NCI-H1930 (cell line): ENCODE measurements at regions not wholly inside any gene's neighbourhood (a gene's known extent, or its start where the extent isn't known, plus 50 kb on each side); places are given as distances from the start of the nearest gene placed in this dataset.
"Not testable (repeated sequence)": the region's sequence is repeated elsewhere in the genome, so short reads cannot be mapped to it uniquely, and the experiment has no call there.

Source experiments
- DNase-seq, 2 experiments: peaks; one replicate each; lab custom pipeline; 2025; lab: John Stamatoyannopoulos, UW

DNA sequence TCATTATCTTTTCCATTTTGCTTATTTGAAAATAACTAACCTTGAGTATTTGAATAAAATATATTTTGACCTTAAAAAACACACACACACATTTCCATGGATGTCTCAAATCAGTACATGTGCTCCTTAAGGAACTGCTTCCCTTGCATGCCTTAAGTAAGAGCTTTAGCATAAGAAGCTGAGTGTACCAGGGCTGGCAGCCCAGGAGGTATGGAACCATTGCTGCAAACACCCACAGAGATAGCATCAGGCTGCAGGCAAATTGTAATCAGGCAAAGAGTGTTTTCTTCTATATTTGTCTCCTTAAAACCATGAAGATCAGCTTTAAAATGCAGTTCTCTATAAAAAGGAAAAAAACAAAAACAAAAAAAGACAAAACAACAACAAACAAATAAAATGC lies 160.6 kb downstream of the PLK2 start:
- no peak for DNase-seq

- DNase-seq: no peak
Measured at GRCh38 chr5:58294598-58295305, 165.1 kb downstream of the PLK2 start.

GRCh38 chr5:58288275-58288674 lies 171.6 kb downstream of the PLK2 start:
- not testable (repeated sequence) for DNase-seq

- DNase-seq: no peak
Measured at GRCh38 chr5:58286741-58287140, 173.1 kb downstream of the PLK2 start.

- no peak for DNase-seq
Measured at GRCh38 chr5:58285900-58286299, 174.0 kb downstream of the PLK2 start.

- no peak for DNase-seq
Measured at GRCh38 chr5:58284886-58285285, 175.0 kb downstream of the PLK2 start.

- no peak for DNase-seq
Measured at GRCh38 chr5:58281189-58281588, 178.7 kb downstream of the PLK2 start.

DNA sequence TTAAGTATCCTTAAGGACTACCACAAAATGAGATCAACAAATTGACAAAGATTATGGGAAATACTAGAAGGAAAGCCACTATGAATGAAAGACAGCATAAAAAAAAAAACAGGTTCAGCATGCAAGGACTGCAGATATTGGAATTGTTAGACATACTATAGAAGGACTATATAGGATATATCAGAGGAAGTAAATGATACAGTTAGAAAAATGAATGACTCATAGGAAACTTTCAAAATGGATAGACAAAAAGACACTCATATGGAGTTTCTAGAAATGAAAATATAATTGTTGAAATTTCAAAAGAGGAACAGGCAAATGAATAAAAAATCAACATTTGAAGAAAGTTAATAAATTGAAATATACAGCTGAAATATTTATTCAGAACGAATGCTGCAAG lies 180.6 kb downstream of the PLK2 start:
- no peak for DNase-seq

- DNase-seq: no peak
Measured at GRCh38 chr5:58276431-58276830, 183.5 kb downstream of the PLK2 start.

DNA sequence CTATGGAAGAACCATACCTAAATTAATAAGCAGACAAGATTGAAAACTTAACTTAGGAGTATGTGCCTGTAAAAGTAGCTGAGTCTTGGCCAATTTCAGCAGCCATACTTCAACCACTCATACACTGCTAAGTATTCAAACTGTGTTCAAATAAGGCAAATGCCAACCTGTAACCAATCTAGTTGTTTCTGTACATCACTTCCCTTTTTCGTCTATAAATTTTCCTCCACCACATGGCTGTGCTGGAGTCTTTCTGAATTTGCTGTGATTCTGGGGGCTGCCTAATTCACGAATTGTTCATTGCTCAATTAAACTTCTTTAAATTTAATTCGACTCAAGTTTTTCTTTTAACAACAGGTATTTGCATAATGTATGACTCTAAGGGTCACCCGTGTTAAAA lies 184.4 kb downstream of the PLK2 start:
- DNase-seq: no peak

GRCh38 chr5:58274191-58274590 lies 185.7 kb downstream of the PLK2 start:
- no peak for DNase-seq

DNA sequence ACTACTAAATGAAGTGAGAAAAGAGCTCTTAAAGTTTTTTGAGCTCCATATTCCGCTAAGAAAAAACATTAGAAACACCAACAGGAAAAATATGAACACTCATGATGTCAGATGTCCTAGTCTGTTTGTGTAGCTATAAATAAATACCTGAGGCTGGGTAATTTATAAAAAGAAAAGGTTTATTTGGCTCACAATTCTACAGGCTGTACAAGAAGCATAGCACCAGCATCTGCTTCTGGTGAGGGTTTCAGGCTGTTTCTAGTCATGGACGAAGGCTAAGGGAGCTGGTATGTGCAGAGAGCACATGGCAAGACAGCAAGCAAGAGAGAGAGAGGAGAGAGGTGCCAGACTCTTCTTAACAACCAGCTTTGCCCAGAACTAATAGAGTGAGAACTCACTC lies 186.2 kb downstream of the PLK2 start:
- DNase-seq: no peak

GRCh38 chr5:58268268-58268667 lies 191.6 kb downstream of the PLK2 start:
- DNase-seq: no peak

- no peak for DNase-seq
Measured at GRCh38 chr5:58266402-58266801, 193.5 kb downstream of the PLK2 start.

DNA sequence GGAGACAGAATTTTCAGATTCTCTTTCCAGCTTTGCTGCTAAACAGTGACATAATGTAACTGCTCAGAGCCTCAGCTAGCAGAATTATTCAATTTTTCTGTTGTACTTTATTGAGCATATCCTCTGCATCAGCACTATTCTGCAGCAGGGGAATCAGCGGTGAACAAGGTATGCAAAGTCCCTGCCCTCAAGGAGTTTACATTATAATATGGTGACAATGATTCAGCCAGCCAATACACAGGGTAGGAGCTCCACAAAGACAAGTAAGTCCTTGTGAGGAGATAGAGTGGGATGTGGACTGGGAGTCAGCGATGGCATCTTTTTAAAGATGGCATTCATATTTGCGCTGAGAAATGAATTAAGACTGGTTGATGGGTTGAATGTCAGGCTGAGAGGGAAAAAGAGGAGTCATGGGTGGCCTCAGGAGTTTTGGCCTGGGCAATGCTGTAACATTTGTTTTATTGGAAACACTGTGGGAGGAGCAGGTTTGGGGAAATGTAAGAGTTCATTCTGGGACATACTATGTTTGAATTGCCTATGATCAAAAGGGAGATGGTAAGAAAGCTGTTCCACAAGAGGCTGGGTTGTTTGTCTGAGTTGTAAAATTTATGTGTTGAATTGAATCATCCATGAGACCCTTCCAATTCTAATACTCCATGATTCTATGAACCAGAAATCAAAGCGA lies 194.5 kb downstream of the PLK2 start:
- no peak for DNase-seq

DNA sequence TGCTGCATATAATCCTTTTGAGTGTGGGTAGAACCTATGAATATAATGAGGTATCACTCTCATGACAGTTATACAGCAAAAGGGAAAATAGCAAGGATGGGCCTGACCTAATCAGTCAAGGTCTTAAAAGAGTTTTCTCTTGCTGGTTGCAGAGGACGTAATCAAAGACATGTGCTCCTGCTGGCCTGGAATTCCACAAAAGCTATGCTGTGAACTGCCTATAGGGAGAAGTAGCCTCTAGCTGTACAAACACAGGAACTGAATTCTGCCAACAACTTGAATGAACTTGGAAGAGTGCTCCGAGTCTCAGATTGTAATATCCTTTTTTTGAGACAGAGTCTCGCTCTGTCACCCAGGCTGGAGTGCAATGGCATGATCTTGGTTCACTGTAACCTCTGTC lies 195.6 kb downstream of the PLK2 start:
- DNase-seq: no peak

DNA sequence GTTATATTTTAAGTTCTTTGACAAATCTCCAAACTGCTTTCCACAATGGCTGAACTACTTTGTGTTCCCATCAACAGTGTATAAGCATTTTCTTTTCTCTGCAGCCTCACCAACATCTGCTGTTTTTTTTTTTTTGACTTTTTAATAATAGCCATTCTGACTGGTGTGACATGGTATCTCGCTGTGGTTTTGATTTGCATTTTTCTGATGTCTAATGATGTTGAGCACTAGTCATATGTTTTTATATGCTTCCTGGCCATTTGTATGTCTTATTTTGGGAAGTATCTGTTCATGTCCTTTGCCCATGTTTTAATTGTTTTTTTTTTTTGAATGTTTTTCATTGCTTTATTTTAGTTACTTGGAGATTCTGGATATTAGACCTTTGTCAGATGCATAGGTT lies 196.6 kb downstream of the PLK2 start:
- DNase-seq: no peak

GRCh38 chr5:58262226-58262625 lies 197.7 kb downstream of the PLK2 start:
- DNase-seq: no peak

DNA sequence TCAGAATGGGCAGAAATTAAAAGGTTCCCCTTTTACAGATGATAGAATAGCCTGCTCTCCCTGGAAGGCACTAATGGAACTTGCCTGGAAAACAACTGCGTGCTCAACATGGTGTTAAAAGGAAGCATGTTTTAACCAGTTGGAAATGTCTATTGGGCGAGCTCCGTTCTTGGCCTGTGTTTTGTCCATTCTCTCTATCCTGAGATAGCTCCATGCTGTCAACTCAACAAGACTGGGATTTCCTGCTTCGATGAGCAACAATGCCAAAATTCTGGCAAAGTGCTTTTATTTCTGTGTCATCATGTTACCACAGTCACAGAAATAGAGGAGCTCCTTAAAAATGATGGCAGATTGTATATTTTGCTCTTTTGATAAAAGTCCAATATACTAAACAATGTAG lies 198.3 kb downstream of the PLK2 start:
- DNase-seq: no peak

DNA sequence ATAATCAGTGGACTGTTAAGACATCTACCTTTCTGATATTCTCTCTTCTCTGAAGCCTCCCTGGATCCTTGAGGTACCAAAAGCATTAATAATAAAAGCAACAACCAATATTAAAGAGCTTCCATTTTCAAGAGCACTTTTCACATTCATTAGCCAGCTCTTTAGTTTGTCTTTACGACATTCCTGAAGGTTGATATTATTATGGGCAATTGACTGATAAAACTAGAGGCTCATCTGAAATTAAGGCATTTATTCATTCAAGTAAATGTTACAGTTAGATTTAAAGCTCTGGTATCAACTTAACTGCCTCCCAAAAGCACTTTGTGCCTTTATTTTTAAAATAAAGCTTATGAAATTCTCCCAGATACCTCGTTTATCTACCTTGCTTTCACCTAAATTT lies 199.6 kb downstream of the PLK2 start:
- no peak for DNase-seq

- no peak for DNase-seq
Measured at GRCh38 chr5:58259685-58260152, 200.2 kb downstream of the PLK2 start.

DNA sequence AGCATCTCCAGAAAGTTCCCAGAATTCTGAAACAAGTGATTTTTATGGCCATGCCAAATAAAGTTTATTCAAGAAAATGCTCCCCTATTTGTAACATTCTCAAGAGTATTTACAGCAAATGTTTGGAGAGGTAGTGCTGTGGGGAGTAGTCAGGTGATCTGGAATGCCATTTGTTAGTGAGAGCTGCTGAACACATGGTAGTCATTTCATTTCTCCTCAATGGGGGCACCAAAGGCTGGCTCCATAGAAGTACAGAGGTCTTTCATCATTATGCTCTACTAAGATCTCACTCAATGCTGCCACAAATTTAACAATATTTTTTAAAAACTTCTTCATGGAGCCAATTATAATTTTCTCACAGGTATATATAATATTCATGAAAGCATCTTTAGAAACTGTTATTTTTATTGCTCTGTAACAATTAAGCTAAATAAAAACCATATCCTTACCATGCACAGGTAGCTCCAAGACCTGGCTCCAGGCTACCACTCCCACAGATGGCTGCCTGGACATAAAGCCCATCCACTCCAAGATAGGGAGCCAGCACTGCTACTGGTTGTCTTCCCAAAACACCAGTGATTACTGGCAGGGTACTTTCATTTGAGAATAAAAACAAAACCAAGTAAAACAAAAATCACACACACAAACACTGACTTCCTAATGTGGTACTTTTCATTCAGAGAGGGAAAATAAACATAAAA lies 200.8 kb downstream of the PLK2 start:
- DNase-seq: no peak

- no peak for DNase-seq
Measured at GRCh38 chr5:58255970-58256369, 203.9 kb downstream of the PLK2 start.
